SK-N-SH (cell line): ENCODE measurements at regions not wholly inside any gene's neighbourhood (a gene's known extent, or its start where the extent isn't known, plus 50 kb on each side); places are given as distances from the start of the nearest gene placed in this dataset.

Source experiments
- CTCF ChIA-PET: fragments of 300-600, 350-600 bp; formaldehyde crosslinking; extraction: SDS; loops from one replicate; lab custom pipeline; 2021; lab: Yijun Ruan, JAX
- POLR2A ChIA-PET: fragments of 350-600 bp; sonication (Branson Sonifier 250); formaldehyde crosslinking; extraction: SDS; loops from one replicate; lab custom pipeline; 2020; ENCODE audit warnings: antibody characterized with exemption, inconsistent platforms; lab: Yijun Ruan, JAX
- DNase-seq: peaks from one replicate; pipeline ENCODE4 v3.0.0; 2012
- H2AFZ ChIP-seq: fragments of 200-600 bp; sonication (generic); 2 replicates; pipeline ENCODE4 v1.8.1; 2016; ENCODE audit warnings: antibody characterized with exemption, mild to moderate bottlenecking, low read depth
- H3F3A ChIP-seq: fragments of 200-600 bp; sonication (generic); replicated peaks from 2 replicates; pipeline ENCODE3; 2016; ENCODE audit warnings: antibody characterized with exemption, mild to moderate bottlenecking; ENCODE audit not compliant: insufficient read depth
- H3K27ac ChIP-seq, 2 experiments: fragments of 200-500 bp in 1 of 2; fragments of 200-600 bp in 1 of 2; sonication (Bioruptor generic) in 1 of 2; sonication (generic), shearing (Covaris generic) in 1 of 2; 2 replicates each; pipeline versions ENCODE4 v1.5.1 to v1.6.1; 2014 to 2016; ENCODE audit warnings: low read depth in 2 of 2, inconsistent platforms in 1 of 2, low read length in 1 of 2, mild to moderate bottlenecking in 1 of 2, mixed read lengths in 1 of 2
- H3K27me3 ChIP-seq: fragments of 200-600 bp; sonication (generic), shearing (Covaris generic); 2 replicates; pipeline ENCODE4 v1.6.1; 2016; ENCODE audit warnings: mixed run types; ENCODE audit not compliant: insufficient read depth
- H3K36me3 ChIP-seq, 2 experiments: fragments of 200-500 bp in 1 of 2; fragments of 200-600 bp in 1 of 2; sonication (Bioruptor generic) in 1 of 2; sonication (generic) in 1 of 2; replicated peaks in 1 of 2; 2 replicates each; pipeline versions ENCODE3 to v1.5.1; 2014 to 2016; ENCODE audit warnings: low read length in 1 of 2, mild to moderate bottlenecking in 1 of 2; ENCODE audit not compliant: insufficient read depth in 2 of 2, control insufficient read depth in 1 of 2
- H3K4me1 ChIP-seq, 2 experiments: fragments of 200-500 bp in 1 of 2; fragments of 200-600 bp in 1 of 2; sonication (Bioruptor generic) in 1 of 2; sonication (generic), shearing (Covaris generic) in 1 of 2; 2 replicates each; pipeline versions ENCODE4 v1.5.1 to v1.6.1; 2014 to 2016; ENCODE audit warnings: low read depth in 1 of 2, low read length in 1 of 2, mixed run types in 1 of 2; ENCODE audit not compliant: insufficient read depth in 2 of 2, control insufficient read depth in 1 of 2
- H3K4me2 ChIP-seq: fragments of 200-600 bp; sonication (generic), shearing (Covaris generic); 2 replicates; pipeline ENCODE4 v1.6.1; 2017; ENCODE audit warnings: mixed run types
- H3K4me3 ChIP-seq, 2 experiments: fragments of 200-500 bp in 1 of 2; fragments of 200-600 bp in 1 of 2; sonication (Bioruptor generic) in 1 of 2; sonication (generic), shearing (Covaris generic) in 1 of 2; 2 replicates each; pipeline versions ENCODE4 v1.5.1 to v1.8.1; 2014 to 2016; ENCODE audit warnings: low read depth in 2 of 2, inconsistent platforms in 1 of 2, low read length in 1 of 2, mild to moderate bottlenecking in 1 of 2, mixed read lengths in 1 of 2, moderate library complexity in 1 of 2
- H3K79me2 ChIP-seq: fragments of 200-600 bp; sonication (generic); 2 replicates; pipeline ENCODE4 v1.8.1; 2017; ENCODE audit warnings: mild to moderate bottlenecking; ENCODE audit not compliant: insufficient read depth
- H3K9ac ChIP-seq: fragments of 200-600 bp; sonication (generic); 2 replicates; pipeline ENCODE4 v1.6.1; 2017; ENCODE audit warnings: mixed run types
- H3K9me2 ChIP-seq: fragments of 200-600 bp; sonication (generic); 2 replicates; pipeline ENCODE4 v1.6.1; 2017; ENCODE audit warnings: mixed run types
- H3K9me3 ChIP-seq: fragments of 200-600 bp; sonication (generic); 2 replicates; pipeline ENCODE4 v1.6.1; 2017; ENCODE audit warnings: mixed run types, mild to moderate bottlenecking, moderate library complexity
- H4K20me1 ChIP-seq: fragments of 200-600 bp; sonication (generic); 2 replicates; pipeline ENCODE4 v1.6.1; 2017; ENCODE audit warnings: mild to moderate bottlenecking, mixed run types; ENCODE audit not compliant: insufficient read depth
- CHD2 ChIP-seq: fragments of 150-350 bp; IDR thresholded peaks from 2 replicates; pipeline ENCODE4 v1.6.1; 2018; ENCODE audit warnings: low read length; ENCODE audit not compliant: partially characterized antibody
- FOSL2 ChIP-seq: IDR thresholded peaks from 2 replicates; pipeline ENCODE4 v1.4.0; 2012; ENCODE audit warnings: low read depth, mild to moderate bottlenecking, moderate library complexity, borderline replicate concordance
- FOXJ3 ChIP-seq: sonication (generic); formaldehyde crosslinking; IDR thresholded peaks from 2 replicates; pipeline ENCODE4 v1.5.1; 2020; ENCODE audit warnings: mild to moderate bottlenecking, missing genetic modification reagents
- FOXM1 ChIP-seq: IDR thresholded peaks from 2 replicates; pipeline ENCODE4 v1.4.0; 2012; ENCODE audit warnings: low read depth, mild to moderate bottlenecking
- GABPA ChIP-seq: IDR thresholded peaks from 2 replicates; pipeline ENCODE4 v1.4.0; 2012; ENCODE audit warnings: low read depth, mild to moderate bottlenecking
- MEF2A ChIP-seq: IDR thresholded peaks from 2 replicates; pipeline ENCODE4 v1.4.0; 2012; ENCODE audit warnings: low read depth, borderline replicate concordance
- NFIC ChIP-seq: IDR thresholded peaks from 2 replicates; pipeline ENCODE4 v1.4.0; 2012; ENCODE audit warnings: borderline replicate concordance
- NRF1 ChIP-seq: IDR thresholded peaks from 2 replicates; pipeline ENCODE4 v1.6.1; 2012; ENCODE audit warnings: low read depth, mild to moderate bottlenecking, low read length
- PBX3 ChIP-seq: IDR thresholded peaks from 2 replicates; pipeline ENCODE4; 2012
- POLR2AphosphoS5 ChIP-seq: IDR thresholded peaks from 2 replicates; pipeline ENCODE4 v1.6.1; 2012; ENCODE audit warnings: low read depth, low read length
- RAD21 ChIP-seq: IDR thresholded peaks from 2 replicates; pipeline ENCODE4 v1.6.1; 2012; ENCODE audit warnings: mild to moderate bottlenecking, low read length
- RCOR1 ChIP-seq: fragments of 150-350 bp; IDR thresholded peaks from 2 replicates; pipeline ENCODE4 v1.6.1; 2017; ENCODE audit warnings: antibody characterized with exemption, low read length
- RFX5 ChIP-seq: IDR thresholded peaks from 2 replicates; pipeline ENCODE4 v1.6.1; 2012; ENCODE audit warnings: mild to moderate bottlenecking, improper control_type of control experiment, low read length
- RXRA ChIP-seq: IDR thresholded peaks from 2 replicates; pipeline ENCODE4 v1.4.0; 2012; ENCODE audit warnings: low read depth, mild to moderate bottlenecking, borderline replicate concordance
- SIN3A ChIP-seq: IDR thresholded peaks from 2 replicates; pipeline ENCODE4 v1.6.1; 2012; ENCODE audit warnings: low read depth, mild to moderate bottlenecking, low read length, moderate library complexity, borderline replicate concordance
- SMC3 ChIP-seq: IDR thresholded peaks from 2 replicates; pipeline ENCODE4 v1.6.1; 2012; ENCODE audit warnings: low read depth, low read length, improper control_type of control experiment
- USF2 ChIP-seq: fragments of 150-350 bp; IDR thresholded peaks from 2 replicates; pipeline ENCODE4 v1.6.1; 2017; ENCODE audit warnings: antibody characterized with exemption, low read length, low read depth, borderline replicate concordance
- YY1 ChIP-seq: IDR thresholded peaks from 2 replicates; pipeline ENCODE4 v1.4.0; 2012; ENCODE audit warnings: low read depth, mild to moderate bottlenecking
- WGBS: methylation state at CpG from one replicate; pipeline ENCODE4 v1.1.6; 2017; ENCODE audit warnings: low lambda C conversion rate; 5-methylcytosine and 5-hydroxymethylcytosine counted together
- TF ChIP-seq, protein P1 (sequence below): fragments of 200-600 bp; sonication (generic); IDR thresholded peaks from 2 replicates; pipeline ENCODE4 v1.6.1; 2017; ENCODE audit warnings: antibody characterized with exemption, mild to moderate bottlenecking, moderate library complexity
- TF ChIP-seq, protein P2 (sequence below): IDR thresholded peaks from 2 replicates; pipeline ENCODE4 v1.4.0; 2012; ENCODE audit warnings: low read depth, borderline replicate concordance

DNA sequence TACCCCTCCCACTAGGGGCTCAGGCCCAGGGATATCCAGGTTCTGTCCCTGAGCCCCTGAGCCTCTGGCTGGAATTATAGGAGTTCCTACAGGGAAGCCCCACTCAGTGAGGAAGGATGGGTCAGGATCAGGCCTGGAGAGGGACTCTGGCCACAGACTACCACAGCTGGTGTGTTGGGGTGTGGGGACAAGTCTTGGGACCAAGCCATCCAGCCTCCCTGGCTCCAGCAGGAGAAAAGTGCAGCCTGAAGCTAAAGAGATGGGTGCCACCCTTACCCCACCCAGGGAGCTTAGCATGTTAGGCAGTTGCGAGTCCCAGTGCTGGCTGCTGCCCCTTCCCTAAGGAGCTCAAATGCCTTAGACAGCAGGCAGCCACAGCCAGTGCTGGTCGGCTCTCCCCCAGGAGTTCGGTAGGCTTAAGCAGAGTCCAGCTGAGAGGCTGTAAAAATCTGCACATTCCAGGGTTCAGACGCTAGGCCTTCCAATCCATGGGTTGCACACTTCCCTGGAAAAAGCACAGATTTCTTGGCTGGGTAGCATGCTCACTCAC is 96.2 kb upstream of the CYYR1 start (continued):
- no peak for TF ChIP-seq RCOR1

GRCh38 chr21:26659757-26660156 is 86.7 kb upstream of the CYYR1 start:
- Histone ChIP-seq H3K9me2 (no peaks in the 10 kb centered on the region), H3K9me3 (no peaks in the 10 kb centered on the region), H3K4me1 (no peaks in the 10 kb centered on the region), H4K20me1 (no peaks in the 10 kb centered on the region), H3K79me2 (no peaks in the 10 kb centered on the region), H2AFZ (no peak overlapping the region), H3K9ac (no peak overlapping the region), H3K27ac (no peak overlapping the region), H3K36me3 (no peaks in the 10 kb centered on the region), H3F3A (no peaks in the 10 kb centered on the region), H3K4me3 (no peak overlapping the region), H3K4me2 (no peak overlapping the region), H3K27me3 (no peaks in the 10 kb centered on the region)
- TF ChIP-seq RXRA, result no peak
- no peak for TF ChIP-seq POLR2AphosphoS5
- TF ChIP-seq PBX3, result no peak
- TF ChIP-seq FOXJ3 (CRISPR knock-in tag), result no peak
- no peak for TF ChIP-seq CHD2
- no peak for TF ChIP-seq MEF2A
- TF ChIP-seq USF2, result no peak
- no peak for TF ChIP-seq YY1
- TF ChIP-seq, protein P1, sequence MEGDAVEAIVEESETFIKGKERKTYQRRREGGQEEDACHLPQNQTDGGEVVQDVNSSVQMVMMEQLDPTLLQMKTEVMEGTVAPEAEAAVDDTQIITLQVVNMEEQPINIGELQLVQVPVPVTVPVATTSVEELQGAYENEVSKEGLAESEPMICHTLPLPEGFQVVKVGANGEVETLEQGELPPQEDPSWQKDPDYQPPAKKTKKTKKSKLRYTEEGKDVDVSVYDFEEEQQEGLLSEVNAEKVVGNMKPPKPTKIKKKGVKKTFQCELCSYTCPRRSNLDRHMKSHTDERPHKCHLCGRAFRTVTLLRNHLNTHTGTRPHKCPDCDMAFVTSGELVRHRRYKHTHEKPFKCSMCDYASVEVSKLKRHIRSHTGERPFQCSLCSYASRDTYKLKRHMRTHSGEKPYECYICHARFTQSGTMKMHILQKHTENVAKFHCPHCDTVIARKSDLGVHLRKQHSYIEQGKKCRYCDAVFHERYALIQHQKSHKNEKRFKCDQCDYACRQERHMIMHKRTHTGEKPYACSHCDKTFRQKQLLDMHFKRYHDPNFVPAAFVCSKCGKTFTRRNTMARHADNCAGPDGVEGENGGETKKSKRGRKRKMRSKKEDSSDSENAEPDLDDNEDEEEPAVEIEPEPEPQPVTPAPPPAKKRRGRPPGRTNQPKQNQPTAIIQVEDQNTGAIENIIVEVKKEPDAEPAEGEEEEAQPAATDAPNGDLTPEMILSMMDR, result no peak
- TF ChIP-seq NRF1, result no peak
- TF ChIP-seq SMC3, result no peak
- TF ChIP-seq NFIC, result no peak
- TF ChIP-seq FOSL2, result no peak
- TF ChIP-seq FOXM1, result no peak
- no peak for TF ChIP-seq RFX5
- no peak for TF ChIP-seq RAD21
- no peak for TF ChIP-seq GABPA
- TF ChIP-seq, protein P2, sequence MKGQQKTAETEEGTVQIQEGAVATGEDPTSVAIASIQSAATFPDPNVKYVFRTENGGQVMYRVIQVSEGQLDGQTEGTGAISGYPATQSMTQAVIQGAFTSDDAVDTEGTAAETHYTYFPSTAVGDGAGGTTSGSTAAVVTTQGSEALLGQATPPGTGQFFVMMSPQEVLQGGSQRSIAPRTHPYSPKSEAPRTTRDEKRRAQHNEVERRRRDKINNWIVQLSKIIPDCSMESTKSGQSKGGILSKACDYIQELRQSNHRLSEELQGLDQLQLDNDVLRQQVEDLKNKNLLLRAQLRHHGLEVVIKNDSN, result no peak
- TF ChIP-seq SIN3A, result no peak
- 32% methylated on average over 4 of the region's 4 CpGs for WGBS
- ChIA-PET POLR2A (no interaction called here), CTCF (no interaction called here)
- no peak for DNase-seq
